IPS DF 4.7 (cell line): ENCODE measurements at regions not wholly inside any gene's neighbourhood (a gene's known extent, or its start where the extent isn't known, plus 50 kb on each side); places are given as distances from the start of the nearest gene placed in this dataset.
"Not testable (repeated sequence)": the region's sequence is repeated elsewhere in the genome, so short reads cannot be mapped to it uniquely, and the experiment has no call there.

Experiments
- DNase-seq: peaks from one replicate; pipeline ENCODE4 v3.0.0-alpha.2; 2013; ENCODE audit warnings: low spot score; ENCODE audit errors: extremely low read depth

DNA sequence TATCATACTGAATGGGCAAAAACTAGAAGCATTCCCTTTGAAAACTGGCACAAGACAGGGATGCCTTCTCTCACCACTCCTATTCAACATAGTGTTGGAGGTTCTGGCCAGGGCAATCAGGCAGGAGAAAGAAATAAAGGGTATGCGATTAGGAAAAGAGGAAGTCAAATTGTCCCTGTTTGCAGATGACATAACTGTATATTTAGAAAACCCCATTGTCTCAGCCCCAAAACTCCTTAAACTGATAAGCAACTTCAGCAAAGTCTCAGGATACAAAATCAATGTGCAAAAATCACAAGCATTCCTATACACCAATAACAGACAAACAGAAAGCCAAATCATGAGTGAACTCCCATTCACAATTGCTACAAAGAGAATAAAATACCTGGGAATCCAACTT, 52.5 kb upstream of the CCDC71L start:
- DNase-seq: not testable (repeated sequence)

- not testable (repeated sequence) for DNase-seq
Observed at GRCh38 chr7:106714590-106715442, 53.9 kb upstream of the CCDC71L start.

DNA sequence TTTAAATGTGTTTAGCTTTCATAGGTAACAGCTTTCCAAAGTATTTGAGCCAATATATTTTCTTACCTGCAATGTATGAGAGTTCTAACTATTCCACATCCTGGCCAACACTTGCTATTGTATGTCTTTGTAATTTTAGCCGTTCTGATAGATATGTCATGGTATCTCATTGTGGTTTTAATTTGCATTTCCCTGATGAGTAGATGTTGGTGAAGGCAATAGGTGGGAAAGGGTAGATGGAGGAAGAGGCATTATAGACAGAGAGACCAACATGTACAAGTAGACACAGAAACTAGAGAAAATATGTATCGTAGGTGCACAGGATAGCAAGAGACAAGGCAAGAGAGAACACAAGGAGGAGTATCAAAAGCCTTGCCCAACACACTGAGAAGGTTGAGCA, 54.8 kb upstream of the CCDC71L start:
- no peak for DNase-seq

DNA sequence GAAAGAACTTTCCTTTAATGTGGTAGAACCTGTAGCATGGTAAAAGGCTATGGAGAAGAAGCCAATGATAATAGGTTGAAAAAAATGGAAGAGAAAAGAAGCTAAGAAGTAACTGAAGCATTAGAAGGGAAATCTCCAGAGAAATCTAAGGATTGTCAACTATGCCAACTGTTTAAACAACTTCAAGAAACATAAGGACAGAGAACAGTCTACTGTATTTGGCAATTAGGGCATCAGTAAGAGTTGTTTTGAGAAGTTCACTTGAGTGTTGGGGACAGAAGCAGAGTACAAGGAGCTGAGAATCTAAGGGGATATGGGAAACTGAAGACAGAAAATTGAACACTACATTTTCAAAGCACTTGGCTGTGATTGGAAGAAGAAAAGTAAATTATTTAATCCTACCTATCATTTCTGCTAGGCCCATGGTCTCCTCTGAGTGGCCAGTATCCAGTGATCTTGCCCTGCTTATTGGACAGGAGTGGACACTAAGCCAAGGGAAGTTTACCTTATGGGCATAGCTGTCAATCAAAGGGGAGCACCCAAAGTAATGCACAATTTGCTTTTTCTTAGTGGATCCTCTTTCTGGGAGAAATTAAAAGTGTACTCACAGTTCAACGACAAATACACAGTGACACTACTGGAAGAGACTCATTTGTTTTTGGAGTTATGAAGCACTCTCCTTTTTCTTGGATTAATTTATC, 56.4 kb upstream of the CCDC71L start:
- DNase-seq: no peak

- no peak for DNase-seq
Observed at GRCh38 chr7:106717955-106718871, 57.3 kb upstream of the CCDC71L start.

DNA sequence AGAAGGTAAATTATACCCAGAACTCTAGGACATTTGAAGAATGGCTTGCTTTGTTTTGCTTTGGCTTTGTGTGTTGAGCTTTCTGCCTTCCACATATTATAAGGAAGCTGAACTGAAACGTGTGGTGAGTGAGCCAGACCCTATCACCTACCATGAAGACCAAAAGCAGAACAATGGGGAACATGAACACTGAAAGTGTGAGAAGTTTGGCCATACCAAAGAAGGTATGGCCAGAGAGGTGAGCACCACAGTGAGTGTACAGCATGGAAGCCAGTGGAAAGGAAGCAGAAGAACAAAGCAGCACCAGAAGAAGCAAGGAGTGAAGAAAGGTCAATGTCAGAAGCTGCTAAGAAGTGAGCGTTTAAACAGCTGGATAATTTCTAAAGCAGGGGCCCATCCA, 59.7 kb upstream of the CCDC71L start:
- no peak for DNase-seq

DNA sequence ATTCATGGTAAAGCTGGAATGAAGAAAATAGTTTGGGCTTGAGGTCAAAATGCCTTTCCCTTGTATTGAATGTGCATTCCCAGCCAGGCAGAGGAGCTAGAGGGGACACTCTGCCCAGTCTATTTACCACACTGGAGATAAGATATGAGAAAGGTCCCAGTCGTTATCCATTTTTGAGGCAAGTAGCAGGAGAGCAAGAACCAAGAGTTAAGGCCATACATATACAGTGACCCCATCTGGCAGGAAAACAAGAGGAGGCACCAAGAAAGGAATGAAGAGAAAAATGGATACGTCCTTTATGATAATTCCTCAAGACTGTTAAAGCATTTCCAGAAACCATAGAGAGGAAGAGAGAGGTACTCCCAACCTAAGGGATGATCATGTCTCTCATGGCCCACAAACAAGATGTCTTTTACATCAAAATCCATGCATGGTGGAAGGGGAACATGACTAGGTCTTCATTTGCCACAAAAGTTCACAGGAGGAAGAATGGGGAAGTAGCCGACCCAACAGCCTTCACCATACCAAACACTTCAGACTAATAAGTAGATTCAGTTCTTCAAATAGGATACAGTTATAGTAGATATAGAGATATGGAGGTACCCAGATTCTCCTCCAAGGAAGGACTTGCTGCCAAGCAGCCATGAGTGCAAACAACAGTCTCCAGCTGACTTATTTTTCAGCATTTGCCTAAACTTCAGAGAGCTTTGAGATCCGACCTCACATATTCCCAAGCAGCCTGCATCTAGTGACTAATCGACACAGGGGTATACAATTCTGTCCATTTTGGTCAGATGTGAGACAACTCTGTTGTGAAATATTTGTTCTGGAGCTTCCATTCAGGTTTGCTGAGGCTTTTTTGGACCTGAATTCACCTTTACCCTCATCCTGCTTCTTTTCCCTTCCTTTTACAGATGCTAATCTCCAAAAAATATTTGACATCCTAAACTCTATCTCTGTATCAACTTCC, 61.1 kb upstream of the CCDC71L start:
- no peak for DNase-seq

DNA sequence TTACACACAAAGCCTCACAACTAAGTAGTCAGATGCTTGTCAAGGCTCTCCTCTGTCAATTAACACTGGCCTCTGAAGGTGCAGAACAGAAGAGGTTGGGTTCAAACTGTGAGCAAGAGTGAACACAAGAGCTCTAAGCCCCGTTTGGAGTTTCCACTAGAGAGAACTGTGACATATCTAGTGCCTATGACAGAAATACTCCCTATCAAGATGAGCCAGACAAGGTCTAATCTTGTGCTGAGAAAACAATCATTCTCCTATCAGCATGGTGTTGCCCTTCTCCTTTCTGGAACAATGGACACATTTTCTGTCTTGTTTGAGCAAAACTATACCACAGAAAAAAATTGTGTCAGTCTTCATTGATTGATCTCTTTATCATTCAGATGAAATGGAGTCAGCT, 62.4 kb upstream of the CCDC71L start:
- DNase-seq: no peak

- no peak for DNase-seq
Observed at GRCh38 chr7:106729720-106730385, 68.9 kb upstream of the CCDC71L start.

DNA sequence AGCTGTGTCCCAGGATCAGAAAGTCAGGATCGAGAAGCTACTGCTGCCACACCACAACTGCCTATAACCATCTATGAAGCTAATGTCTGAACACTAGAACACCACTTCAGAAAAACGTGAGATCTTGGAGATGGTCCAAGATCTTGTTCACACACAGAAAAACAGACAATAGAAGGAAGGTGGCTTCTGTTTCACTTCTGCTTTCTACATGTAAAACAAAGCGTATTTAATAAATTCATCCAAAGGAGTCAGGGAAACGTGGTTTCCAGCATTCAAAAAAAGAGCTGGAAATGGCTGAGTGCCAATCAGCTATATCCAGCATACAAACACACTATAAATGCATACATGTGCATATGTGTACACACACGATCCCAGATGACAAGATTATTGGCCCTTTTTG, 70.2 kb upstream of the CCDC71L start:
- no peak for DNase-seq

- DNase-seq: no peak
Observed at GRCh38 chr7:106731646-106732444, 70.9 kb upstream of the CCDC71L start.

DNA sequence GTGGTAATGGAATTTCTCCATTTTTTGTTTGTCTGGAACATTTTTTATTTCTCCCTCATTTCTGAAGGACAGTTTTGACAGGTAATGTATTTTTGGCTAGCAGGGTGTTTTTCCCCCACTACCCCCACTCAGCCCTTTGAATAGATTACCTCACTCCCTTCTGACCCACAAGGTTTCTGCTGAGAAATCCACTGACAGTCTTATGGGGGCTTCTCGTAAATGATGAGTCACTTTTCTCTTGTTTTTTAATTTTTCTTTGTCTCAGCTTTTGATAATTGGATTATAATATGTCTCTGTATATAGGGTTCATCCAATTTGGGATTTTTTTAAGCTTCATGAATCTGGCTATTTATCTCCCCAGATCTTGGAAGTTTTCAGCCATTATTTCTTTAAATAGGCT, 74.7 kb upstream of the CCDC71L start:
- no peak for DNase-seq

GRCh38 chr7:106736123-106736507, 75.2 kb upstream of the CCDC71L start:
- no peak for DNase-seq

GRCh38 chr7:106736508-106737201, 75.7 kb upstream of the CCDC71L start:
- DNase-seq: no peak

GRCh38 chr7:106737202-106737562, 76.2 kb upstream of the CCDC71L start:
- DNase-seq: no peak

- no peak for DNase-seq
Observed at GRCh38 chr7:106740806-106741205, 79.8 kb upstream of the CCDC71L start.

DNA sequence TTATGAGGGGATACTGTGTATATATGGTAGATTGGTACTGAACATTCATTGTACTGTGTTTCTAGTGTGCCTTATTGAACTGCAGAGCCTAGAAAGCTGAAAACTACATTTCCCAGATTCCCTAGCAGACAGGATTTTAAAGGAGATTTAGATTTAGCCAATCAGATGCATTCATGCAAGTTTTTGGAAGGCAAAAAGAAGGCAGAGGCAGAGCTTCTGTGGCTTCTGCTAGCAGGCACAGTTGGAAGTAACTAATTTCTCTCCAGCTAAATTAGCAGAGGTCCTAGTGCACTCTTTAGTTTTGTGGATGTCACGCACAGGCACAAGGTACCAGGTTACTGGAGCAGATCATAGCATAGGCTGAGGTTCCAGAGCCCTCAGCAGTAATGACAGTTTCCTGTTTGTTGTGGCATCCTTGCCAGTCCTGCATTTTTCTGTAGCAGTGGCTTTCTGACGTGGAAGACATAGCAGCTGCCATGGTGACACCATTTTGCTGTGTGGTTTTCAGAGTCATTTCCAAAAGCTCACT, 83.7 kb upstream of the CCDC71L start:
- DNase-seq: no peak

GRCh38 chr7:106747301-106747700, 86.3 kb upstream of the CCDC71L start:
- not testable (repeated sequence) for DNase-seq
